Neuronal stem cell (in vitro differentiated cells): ENCODE measurements at regions not wholly inside any gene's neighbourhood (a gene's known extent, or its start where the extent isn't known, plus 50 kb on each side); places are given as distances from the start of the nearest gene placed in this dataset.

ENCODE experiments used
- DNase-seq: peaks from one replicate; pipeline ENCODE4 v3.0.0-alpha.2; 2013; ENCODE audit warnings: low spot score
- H2AFZ ChIP-seq: one replicate; pipeline ENCODE4 v1.6.1; 2013; ENCODE audit warnings: mild to moderate bottlenecking, low read length, inconsistent platforms
- H2AK5ac ChIP-seq: 2 replicates; pipeline ENCODE4 v1.6.1; 2013; ENCODE audit warnings: low read depth, mild to moderate bottlenecking, inconsistent platforms, low read length, moderate library complexity, mixed read lengths
- H2BK120ac ChIP-seq: 2 replicates; pipeline ENCODE4 v1.6.1; 2013; ENCODE audit warnings: low read depth, mild to moderate bottlenecking, inconsistent platforms, low read length, moderate library complexity, mixed read lengths
- H2BK12ac ChIP-seq: one replicate; pipeline ENCODE4 v1.6.1; 2013; ENCODE audit warnings: low read length, inconsistent platforms
- H2BK15ac ChIP-seq: 2 replicates; pipeline ENCODE4 v1.6.1; 2013; ENCODE audit warnings: mild to moderate bottlenecking, low read length, inconsistent platforms, mixed read lengths
- H2BK5ac ChIP-seq: one replicate; pipeline ENCODE4 v1.6.1; 2013; ENCODE audit warnings: inconsistent platforms, mild to moderate bottlenecking, low read length, moderate library complexity
- H3K14ac ChIP-seq: one replicate; pipeline ENCODE4 v1.6.1; 2013; ENCODE audit warnings: low read length, inconsistent platforms
- H3K18ac ChIP-seq: 2 replicates; pipeline ENCODE4 v1.6.1; 2013; ENCODE audit warnings: low read length, inconsistent platforms
- H3K23ac ChIP-seq: 2 replicates; pipeline ENCODE4 v1.6.1; 2013; ENCODE audit warnings: low read depth, mild to moderate bottlenecking, mixed read lengths, low read length, inconsistent platforms; ENCODE audit not compliant: poor library complexity
- H3K27ac ChIP-seq: replicated peaks from 3 replicates; pipeline ENCODE4 v1.5.1; 2013; ENCODE audit warnings: low read length, inconsistent platforms
- H3K27me3 ChIP-seq, 3 experiments: 2 replicates each; pipeline ENCODE4 v1.6.1; 2013; ENCODE audit warnings: low read length in 3 of 3, mild to moderate bottlenecking in 2 of 3, inconsistent platforms in 1 of 3, low read depth in 1 of 3, mixed read lengths in 1 of 3, moderate library complexity in 1 of 3; ENCODE audit not compliant: control insufficient read depth in 3 of 3, insufficient read depth in 3 of 3
- H3K36me3 ChIP-seq, 2 donors: replicated peaks in 1 of 2; 2 replicates each; pipeline ENCODE4 v1.6.1; 2013; ENCODE audit warnings: low read length in 2 of 2; ENCODE audit not compliant: control insufficient read depth in 2 of 2, insufficient read depth in 2 of 2
- H3K4ac ChIP-seq: 2 replicates; pipeline ENCODE4 v1.6.1; 2013; ENCODE audit warnings: inconsistent platforms, mild to moderate bottlenecking, low read length, moderate library complexity
- H3K4me1 ChIP-seq, 2 donors: 1 replicate in 1 of 2; 2 replicates in 1 of 2; pipeline ENCODE4 v1.6.1; 2013; ENCODE audit warnings: low read length in 2 of 2, low read depth in 1 of 2; ENCODE audit not compliant: control insufficient read depth in 2 of 2, insufficient read depth in 1 of 2
- H3K4me2 ChIP-seq: one replicate; pipeline ENCODE4 v1.6.1; 2013; ENCODE audit warnings: mild to moderate bottlenecking, low read length, inconsistent platforms; ENCODE audit not compliant: insufficient read depth, poor library complexity, severe bottlenecking
- H3K4me3 ChIP-seq, 2 donors: 2 replicates each; pipeline ENCODE4 v1.5.1; 2013; ENCODE audit warnings: low read length in 2 of 2, mild to moderate bottlenecking in 2 of 2, inconsistent platforms in 1 of 2, moderate library complexity in 1 of 2
- H3K79me1 ChIP-seq: one replicate; pipeline ENCODE4 v1.6.1; 2013; ENCODE audit warnings: low read depth, mild to moderate bottlenecking, inconsistent platforms, low read length, moderate library complexity
- H3K9ac ChIP-seq: one replicate; pipeline ENCODE4 v1.6.1; 2013; ENCODE audit warnings: mild to moderate bottlenecking, low read depth, low read length, inconsistent platforms; ENCODE audit not compliant: poor library complexity
- H3K9me3 ChIP-seq, 2 donors: replicated peaks in 1 of 2; 2 replicates each; pipeline versions ENCODE3 to v1.6.1; 2013; ENCODE audit warnings: low read length in 2 of 2, mild to moderate bottlenecking in 2 of 2, inconsistent platforms in 1 of 2, low read depth in 1 of 2, mixed read lengths in 1 of 2, moderate library complexity in 1 of 2; ENCODE audit not compliant: control insufficient read depth in 2 of 2, insufficient read depth in 1 of 2
- H4K8ac ChIP-seq: one replicate; pipeline ENCODE4 v1.6.1; 2013; ENCODE audit warnings: low read depth, mild to moderate bottlenecking, inconsistent platforms, low read length, moderate library complexity
- H4K91ac ChIP-seq: one replicate; pipeline ENCODE4 v1.6.1; 2013; ENCODE audit warnings: low read length, low read depth, mild to moderate bottlenecking, inconsistent platforms; ENCODE audit not compliant: poor library complexity
- WGBS, 2 donors: extraction: QIAGEN DNeasy Blood & Tissue Kit; methylation state at CpG; one replicate each; pipeline ENCODE4 v1.1.7; 2013; ENCODE audit warnings: missing lambda C conversion rate in 2 of 2, mixed read lengths in 1 of 2; ENCODE audit not compliant: insufficient read length in 2 of 2, insufficient replicate concordance in 1 of 2; ENCODE audit errors: extremely low coverage in 2 of 2; 5-methylcytosine and 5-hydroxymethylcytosine counted together

DNA sequence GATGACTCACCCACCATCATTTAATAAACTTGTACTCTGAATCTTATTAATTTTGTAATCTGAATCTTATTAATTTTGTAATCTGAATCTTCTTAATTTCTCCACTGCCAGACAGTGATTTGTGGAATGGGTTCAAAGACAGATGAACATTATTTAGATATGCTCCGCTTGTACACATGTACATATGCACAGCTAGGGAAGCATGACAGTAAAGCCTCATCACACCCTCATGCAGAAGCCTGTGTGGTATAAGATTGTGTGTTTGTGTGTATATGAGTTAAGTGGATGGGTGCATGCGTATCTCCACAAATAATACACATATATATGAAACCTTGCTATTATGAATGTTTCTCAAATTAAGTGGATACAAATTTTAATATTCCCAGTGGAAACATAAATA lies 318.5 kb upstream of the SFRP2 start:
- no peaks in the 10 kb centered on the region for H3K4me1 ChIP-seq
- H3K79me1 ChIP-seq = no peaks in the 10 kb centered on the region
- H3K4me3 ChIP-seq = no peak overlapping the region
- H2BK12ac ChIP-seq = no peak overlapping the region
- no peak overlapping the region for H3K18ac ChIP-seq
- no peak overlapping the region for H3K9ac ChIP-seq
- no peaks in the 10 kb centered on the region for H3K27me3 ChIP-seq
- no peak overlapping the region for H2BK120ac ChIP-seq
- H2BK5ac ChIP-seq = no peak overlapping the region
- H2BK15ac ChIP-seq = no peak overlapping the region
- H3K36me3 ChIP-seq = no peaks in the 10 kb centered on the region
- no peak for DNase-seq
- no peak overlapping the region for H4K8ac ChIP-seq
- no peak overlapping the region for H2AFZ ChIP-seq
- H3K4ac ChIP-seq = no peak overlapping the region
- no peaks in the 10 kb centered on the region for H3K9me3 ChIP-seq
- H3K23ac ChIP-seq = no peak overlapping the region
- no CpG with 5 or more reads among the region's 2 CpGs for WGBS, 2 donors
- no peak overlapping the region for H3K4me2 ChIP-seq
- no peak overlapping the region for H3K14ac ChIP-seq
- no peak overlapping the region for H3K27ac ChIP-seq
- H4K91ac ChIP-seq = no peak overlapping the region
- no peak overlapping the region for H2AK5ac ChIP-seq

DNA sequence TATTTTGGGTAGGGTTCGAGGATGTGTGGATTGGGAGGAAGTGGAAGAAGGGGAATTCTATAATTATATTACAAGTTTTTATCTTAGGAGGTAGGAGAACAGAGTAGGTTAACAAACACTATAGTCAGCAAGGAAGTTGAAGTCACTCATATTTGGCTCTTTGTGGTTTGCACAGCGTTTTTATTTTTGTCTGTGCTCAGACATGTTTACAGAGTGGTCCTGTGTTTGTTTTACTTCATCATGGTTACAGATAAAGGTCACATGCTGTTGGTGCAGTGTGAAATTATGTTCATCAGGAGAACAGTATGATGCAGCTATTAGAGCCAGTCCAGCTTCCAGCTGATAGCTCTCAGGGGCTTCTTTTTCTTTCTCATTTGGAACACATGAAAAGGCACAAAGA lies 299.9 kb upstream of the SFRP2 start:
- no peaks in the 10 kb centered on the region for H3K9me3 ChIP-seq
- no peak overlapping the region for H3K4ac ChIP-seq
- WGBS, 2 donors = 100% methylated on average over 1 of the region's 2 CpGs; no CpG with 5 or more reads in 1 of the 2 donors
- H3K79me1 ChIP-seq = no peaks in the 10 kb centered on the region
- H3K4me3 ChIP-seq = no peak overlapping the region
- H4K91ac ChIP-seq = no peak overlapping the region
- DNase-seq = no peak
- H3K23ac ChIP-seq = no peak overlapping the region
- no peak overlapping the region for H4K8ac ChIP-seq
- H3K36me3 ChIP-seq = no peaks in the 10 kb centered on the region
- H2BK120ac ChIP-seq = no peak overlapping the region
- H3K27ac ChIP-seq = no peak overlapping the region
- H2BK12ac ChIP-seq = no peak overlapping the region
- no peak overlapping the region for H3K18ac ChIP-seq
- H3K27me3 ChIP-seq = no peaks in the 10 kb centered on the region
- H2AFZ ChIP-seq = no peak overlapping the region
- no peak overlapping the region for H3K14ac ChIP-seq
- no peak overlapping the region for H3K9ac ChIP-seq
- H3K4me1 ChIP-seq = no peaks in the 10 kb centered on the region
- no peak overlapping the region for H3K4me2 ChIP-seq
- no peak overlapping the region for H2BK15ac ChIP-seq
- no peak overlapping the region for H2BK5ac ChIP-seq
- H2AK5ac ChIP-seq = no peak overlapping the region

GRCh38 chr4:154086247-154086646 lies 297.4 kb upstream of the SFRP2 start:
- no peak for DNase-seq
- H4K8ac ChIP-seq = no peak overlapping the region
- no peak overlapping the region for H3K4ac ChIP-seq
- no peak overlapping the region for H2AK5ac ChIP-seq
- H2BK5ac ChIP-seq = no peak overlapping the region
- H3K36me3 ChIP-seq = no peaks in the 10 kb centered on the region
- no peak overlapping the region for H3K14ac ChIP-seq
- no peak overlapping the region for H2BK12ac ChIP-seq
- H3K4me1 ChIP-seq = peaks cover 0 to 2% of the 10 kb centered on the region in 2 donors
- H2BK120ac ChIP-seq = no peak overlapping the region
- no peak overlapping the region for H3K9ac ChIP-seq
- no peaks in the 10 kb centered on the region for H3K79me1 ChIP-seq
- no peaks in the 10 kb centered on the region for H3K9me3 ChIP-seq
- no peak overlapping the region for H3K23ac ChIP-seq
- H3K27me3 ChIP-seq = no peaks in the 10 kb centered on the region
- H3K27ac ChIP-seq = no peak overlapping the region
- no peak overlapping the region for H3K4me2 ChIP-seq
- H2AFZ ChIP-seq = no peak overlapping the region
- no peak overlapping the region for H4K91ac ChIP-seq
- H3K18ac ChIP-seq = no peak overlapping the region
- no peak overlapping the region for H3K4me3 ChIP-seq
- H2BK15ac ChIP-seq = no peak overlapping the region
- WGBS, 2 donors = no CpG with 5 or more reads among the region's 3 CpGs

DNA sequence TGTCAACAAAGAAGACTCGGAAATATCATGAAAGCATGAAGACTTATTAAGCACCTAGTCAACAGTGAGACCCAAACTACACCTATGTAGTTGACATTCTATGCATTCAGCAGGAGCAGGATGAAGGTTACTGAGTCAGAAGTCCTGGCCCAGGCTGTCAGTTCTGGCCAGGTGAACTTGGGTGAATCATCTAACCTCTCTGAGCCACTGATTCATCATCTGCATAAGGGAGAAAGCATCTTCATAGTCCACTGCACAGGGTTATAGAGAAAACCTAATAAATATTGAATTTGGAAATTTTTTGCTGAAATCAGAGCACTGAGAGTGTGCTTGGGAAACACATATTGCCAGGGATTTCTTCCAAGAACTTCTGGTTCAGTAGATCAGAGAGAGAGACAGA lies 296.0 kb upstream of the SFRP2 start:
- Histone ChIP-seq H2BK12ac (no peak overlapping the region), H2BK120ac (no peak overlapping the region), H3K4me3 (no peak overlapping the region), H3K18ac (no peak overlapping the region), H3K4me1 (peaks cover 0 to 2% of the 10 kb centered on the region in 2 donors), H3K23ac (no peak overlapping the region), H2BK15ac (no peak overlapping the region), H3K9me3 (no peaks in the 10 kb centered on the region), H3K27ac (no peak overlapping the region), H3K27me3 (no peaks in the 10 kb centered on the region), H4K91ac (no peak overlapping the region), H4K8ac (no peak overlapping the region), H2BK5ac (no peak overlapping the region), H2AK5ac (no peak overlapping the region), H3K4ac (no peak overlapping the region), H3K14ac (no peak overlapping the region), H3K4me2 (no peak overlapping the region), H2AFZ (no peak overlapping the region), H3K36me3 (no peaks in the 10 kb centered on the region), H3K79me1 (no peaks in the 10 kb centered on the region), H3K9ac (no peak overlapping the region)
- WGBS, 2 donors = no CpG with 5 or more reads among the region's 1 CpG
- DNase-seq = no peak
